ENCODE measurements at regions not wholly inside any gene's neighbourhood (a gene's known extent, or its start where the extent isn't known, plus 50 kb on each side); places are given as distances from the start of the nearest gene placed in this dataset.

DNA sequence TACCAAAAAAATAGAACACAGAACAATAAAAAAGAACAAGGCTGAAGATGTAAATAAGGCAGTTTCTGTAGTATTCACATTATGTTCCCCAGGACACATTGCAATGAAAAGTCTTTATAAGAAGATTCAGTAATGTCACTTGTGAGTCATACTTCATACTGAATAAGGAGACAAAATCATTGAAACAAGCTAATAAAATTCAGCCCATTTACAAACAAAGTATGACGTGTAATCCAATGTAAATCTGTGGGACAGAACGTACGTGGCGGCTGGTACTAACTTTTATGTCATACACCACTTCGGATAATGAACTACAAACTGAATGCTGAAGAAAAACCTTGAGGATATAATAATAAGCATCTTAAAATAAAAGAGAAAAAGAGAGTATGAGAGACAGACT, 512.8 kb upstream of the MIR17HG start:
- ChIA-PET CTCF (interaction anchor here (0.6 to 0.7 kb wide), 2 partner anchors 33 to 265 kb away, joined by 3 read pairs; no protein-coding TSS in a partner anchor), POLR2A (no interaction called here)
- H3K36me3 ChIP-seq (ENCODE audit: control insufficient read depth in 2 of 2, insufficient read depth in 1 of 2, low read length in 2 of 2): no peaks in the 10 kb centered on the region
- no peak overlapping the region for H3K4me3 ChIP-seq (ENCODE audit: low read depth, low read length)
- no peaks in the 10 kb centered on the region for H3K4me1 ChIP-seq (ENCODE audit: control insufficient read depth, insufficient read depth, low read length)
- TF ChIP-seq, protein P1, sequence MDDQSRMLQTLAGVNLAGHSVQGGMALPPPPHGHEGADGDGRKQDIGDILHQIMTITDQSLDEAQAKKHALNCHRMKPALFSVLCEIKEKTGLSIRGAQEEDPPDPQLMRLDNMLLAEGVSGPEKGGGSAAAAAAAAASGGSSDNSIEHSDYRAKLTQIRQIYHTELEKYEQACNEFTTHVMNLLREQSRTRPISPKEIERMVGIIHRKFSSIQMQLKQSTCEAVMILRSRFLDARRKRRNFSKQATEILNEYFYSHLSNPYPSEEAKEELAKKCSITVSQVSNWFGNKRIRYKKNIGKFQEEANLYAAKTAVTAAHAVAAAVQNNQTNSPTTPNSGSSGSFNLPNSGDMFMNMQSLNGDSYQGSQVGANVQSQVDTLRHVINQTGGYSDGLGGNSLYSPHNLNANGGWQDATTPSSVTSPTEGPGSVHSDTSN (CRISPR knock-in tag; IDR thresholded peaks at IDR 0.05): no peak
- TF ChIP-seq ZNF558 (tag by site-specific recombination; IDR thresholded peaks at IDR 0.05) (no peak), ZNF768 (tag by site-specific recombination; IDR thresholded peaks at IDR 0.05) (no peak), ZBTB21 (tag by site-specific recombination; IDR thresholded peaks at IDR 0.05) (no peak), ZNF37A (tag by site-specific recombination; IDR thresholded peaks at IDR 0.05) (no peak), KLF8 (tag by site-specific recombination; IDR thresholded peaks at IDR 0.05) (no peak), ZSCAN4 (tag by site-specific recombination; IDR thresholded peaks at IDR 0.05) (no peak), HOXC10 (CRISPR knock-in tag; IDR thresholded peaks at IDR 0.05) (no peak)
- TF ChIP-seq, protein P2, sequence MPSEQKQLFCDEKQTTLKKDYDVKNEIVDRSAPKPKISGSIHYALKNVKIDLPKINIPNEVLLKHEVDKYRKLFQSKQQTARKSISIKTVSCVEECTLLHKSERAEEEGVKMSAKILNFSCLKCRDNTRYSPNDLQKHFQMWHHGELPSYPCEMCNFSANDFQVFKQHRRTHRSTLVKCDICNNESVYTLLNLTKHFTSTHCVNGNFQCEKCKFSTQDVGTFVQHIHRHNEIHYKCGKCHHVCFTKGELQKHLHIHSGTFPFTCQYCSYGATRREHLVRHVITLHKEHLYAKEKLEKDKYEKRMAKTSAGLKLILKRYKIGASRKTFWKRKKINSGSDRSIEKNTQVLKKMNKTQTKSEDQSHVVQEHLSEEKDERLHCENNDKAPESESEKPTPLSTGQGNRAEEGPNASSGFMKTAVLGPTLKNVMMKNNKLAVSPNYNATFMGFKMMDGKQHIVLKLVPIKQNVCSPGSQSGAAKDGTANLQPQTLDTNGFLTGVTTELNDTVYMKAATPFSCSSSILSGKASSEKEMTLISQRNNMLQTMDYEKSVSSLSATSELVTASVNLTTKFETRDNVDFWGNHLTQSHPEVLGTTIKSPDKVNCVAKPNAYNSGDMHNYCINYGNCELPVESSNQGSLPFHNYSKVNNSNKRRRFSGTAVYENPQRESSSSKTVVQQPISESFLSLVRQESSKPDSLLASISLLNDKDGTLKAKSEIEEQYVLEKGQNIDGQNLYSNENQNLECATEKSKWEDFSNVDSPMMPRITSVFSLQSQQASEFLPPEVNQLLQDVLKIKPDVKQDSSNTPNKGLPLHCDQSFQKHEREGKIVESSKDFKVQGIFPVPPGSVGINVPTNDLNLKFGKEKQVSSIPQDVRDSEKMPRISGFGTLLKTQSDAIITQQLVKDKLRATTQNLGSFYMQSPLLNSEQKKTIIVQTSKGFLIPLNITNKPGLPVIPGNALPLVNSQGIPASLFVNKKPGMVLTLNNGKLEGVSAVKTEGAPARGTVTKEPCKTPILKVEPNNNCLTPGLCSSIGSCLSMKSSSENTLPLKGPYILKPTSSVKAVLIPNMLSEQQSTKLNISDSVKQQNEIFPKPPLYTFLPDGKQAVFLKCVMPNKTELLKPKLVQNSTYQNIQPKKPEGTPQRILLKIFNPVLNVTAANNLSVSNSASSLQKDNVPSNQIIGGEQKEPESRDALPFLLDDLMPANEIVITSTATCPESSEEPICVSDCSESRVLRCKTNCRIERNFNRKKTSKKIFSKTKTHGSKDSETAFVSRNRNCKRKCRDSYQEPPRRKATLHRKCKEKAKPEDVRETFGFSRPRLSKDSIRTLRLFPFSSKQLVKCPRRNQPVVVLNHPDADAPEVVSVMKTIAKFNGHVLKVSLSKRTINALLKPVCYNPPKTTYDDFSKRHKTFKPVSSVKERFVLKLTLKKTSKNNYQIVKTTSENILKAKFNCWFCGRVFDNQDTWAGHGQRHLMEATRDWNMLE (tag by site-specific recombination; conservative IDR thresholded peaks at IDR 0.05; ENCODE audit: low read depth): no peak
- no peak overlapping the region for H3K27ac ChIP-seq (ENCODE audit: extremely low read depth, low read depth, low read length)
- H3K9me3 ChIP-seq (ENCODE audit: control insufficient read depth, insufficient read depth, low read depth, low read length): no peaks in the 10 kb centered on the region

GRCh38 chr13:90835826-90836225, 511.7 kb upstream of the MIR17HG start:
- no peak for TF ChIP-seq ZNF341 (tag by site-specific recombination; IDR thresholded peaks at IDR 0.05; ENCODE audit: low read depth)
- Histone ChIP-seq H3K36me3 (ENCODE audit: control insufficient read depth in 2 of 2, insufficient read depth in 1 of 2, low read length in 2 of 2) (no peaks in the 10 kb centered on the region), H3K4me1 (ENCODE audit: control insufficient read depth, insufficient read depth, low read length) (no peaks in the 10 kb centered on the region), H3K9me3 (ENCODE audit: control insufficient read depth, insufficient read depth, low read depth, low read length) (no peaks in the 10 kb centered on the region), H3K27ac (ENCODE audit: extremely low read depth, low read depth, low read length) (no peak overlapping the region), H3K4me3 (ENCODE audit: low read depth, low read length) (no peak overlapping the region)
- ChIA-PET CTCF (interaction anchor here (0.6 kb wide), 1 partner anchor 402 kb away, joined by 3 read pairs; no protein-coding TSS in a partner anchor), POLR2A (no interaction called here)

DNA sequence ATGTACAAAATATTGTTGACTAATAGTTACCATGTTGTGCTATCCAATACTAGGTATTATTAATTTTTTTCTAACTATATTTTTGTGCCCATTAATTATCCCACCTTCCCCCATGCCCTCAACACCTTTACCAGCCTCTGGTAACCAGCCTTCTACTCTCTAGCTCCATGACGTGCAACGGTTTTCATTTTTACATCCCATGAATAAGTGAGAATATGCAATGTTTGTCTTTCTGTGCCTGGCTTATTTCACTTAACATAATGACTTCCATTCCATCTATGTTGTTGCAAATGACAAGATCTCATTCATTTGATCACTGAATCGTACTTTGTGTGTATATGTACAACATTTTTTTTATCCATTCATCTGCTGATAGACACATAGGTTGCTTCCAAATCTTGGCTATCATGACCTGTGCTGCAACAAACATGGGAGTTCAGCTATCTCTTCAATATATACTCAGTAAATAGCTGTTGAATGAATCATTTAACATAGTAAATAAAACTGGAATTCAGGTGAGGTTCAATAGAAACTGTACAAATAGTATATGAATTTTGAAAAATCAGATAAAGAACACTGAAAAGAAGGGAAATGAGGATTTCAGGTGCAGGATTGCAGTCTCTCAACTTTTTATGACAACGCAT, 509.0 kb upstream of the MIR17HG start:
- CTCF ChIA-PET: no interaction called here
- POLR2A ChIA-PET: no interaction called here
- no peak for TF ChIP-seq ZBTB8A (tag by site-specific recombination; IDR thresholded peaks at IDR 0.05)
- TF ChIP-seq, protein P3, sequence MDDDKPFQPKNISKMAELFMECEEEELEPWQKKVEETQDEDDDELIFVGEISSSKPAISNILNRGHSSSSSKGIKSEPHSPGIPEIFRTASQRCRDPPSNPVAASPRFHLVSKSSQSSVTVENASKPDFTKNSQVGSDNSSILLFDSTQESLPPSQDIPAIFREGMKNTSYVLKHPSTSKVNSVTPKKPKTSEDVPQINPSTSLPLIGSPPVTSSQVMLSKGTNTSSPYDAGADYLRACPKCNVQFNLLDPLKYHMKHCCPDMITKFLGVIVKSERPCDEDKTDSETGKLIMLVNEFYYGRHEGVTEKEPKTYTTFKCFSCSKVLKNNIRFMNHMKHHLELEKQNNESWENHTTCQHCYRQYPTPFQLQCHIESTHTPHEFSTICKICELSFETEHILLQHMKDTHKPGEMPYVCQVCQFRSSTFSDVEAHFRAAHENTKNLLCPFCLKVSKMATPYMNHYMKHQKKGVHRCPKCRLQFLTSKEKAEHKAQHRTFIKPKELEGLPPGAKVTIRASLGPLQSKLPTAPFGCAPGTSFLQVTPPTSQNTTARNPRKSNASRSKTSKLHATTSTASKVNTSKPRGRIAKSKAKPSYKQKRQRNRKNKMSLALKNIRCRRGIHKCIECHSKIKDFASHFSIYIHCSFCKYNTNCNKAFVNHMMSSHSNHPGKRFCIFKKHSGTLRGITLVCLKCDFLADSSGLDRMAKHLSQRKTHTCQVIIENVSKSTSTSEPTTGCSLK (tag by site-specific recombination; IDR thresholded peaks at IDR 0.05): no peak
- TF ChIP-seq, protein P2 (tag by site-specific recombination; conservative IDR thresholded peaks at IDR 0.05; ENCODE audit: low read depth): no peak
- TF ChIP-seq ZNF114 (tag by site-specific recombination; IDR thresholded peaks at IDR 0.05): no peak
- TF ChIP-seq ZNF658 (tag by site-specific recombination; IDR thresholded peaks at IDR 0.05): no peak
- no peak for TF ChIP-seq GLIS2 (tag by site-specific recombination; IDR thresholded peaks at IDR 0.05)
- no peak for TF ChIP-seq ZNF654 (tag by site-specific recombination; IDR thresholded peaks at IDR 0.05; ENCODE audit: low read depth)
- TF ChIP-seq HOXC10 (CRISPR knock-in tag; IDR thresholded peaks at IDR 0.05): no peak

More for the DNA sequence above, 509.0 kb upstream of the MIR17HG start:
- no peaks in the 10 kb centered on the region for H3K9me3 ChIP-seq (ENCODE audit: control insufficient read depth, insufficient read depth, low read depth, low read length)
- H3K4me3 ChIP-seq (ENCODE audit: low read depth, low read length): no peak overlapping the region
- H3K4me1 ChIP-seq (ENCODE audit: control insufficient read depth, insufficient read depth, low read length): no peaks in the 10 kb centered on the region
- H3K27ac ChIP-seq (ENCODE audit: extremely low read depth, low read depth, low read length): no peak overlapping the region
- no peaks in the 10 kb centered on the region for H3K36me3 ChIP-seq (ENCODE audit: control insufficient read depth in 2 of 2, insufficient read depth in 1 of 2, low read length in 2 of 2)

All from HEK293 (cell line).